LNCAP (cell line): ENCODE measurements at regions not wholly inside any gene's neighbourhood (a gene's known extent, or its start where the extent isn't known, plus 50 kb on each side); places are given as distances from the start of the nearest gene placed in this dataset.

Experiments
- TF ChIP-seq, protein P1 (sequence below): fragments of 450-650 bp; IDR thresholded peaks from 2 replicates; pipeline ENCODE4 v1.5.1; 2017; ENCODE audit warnings: mild to moderate bottlenecking

- TF ChIP-seq, protein P1, sequence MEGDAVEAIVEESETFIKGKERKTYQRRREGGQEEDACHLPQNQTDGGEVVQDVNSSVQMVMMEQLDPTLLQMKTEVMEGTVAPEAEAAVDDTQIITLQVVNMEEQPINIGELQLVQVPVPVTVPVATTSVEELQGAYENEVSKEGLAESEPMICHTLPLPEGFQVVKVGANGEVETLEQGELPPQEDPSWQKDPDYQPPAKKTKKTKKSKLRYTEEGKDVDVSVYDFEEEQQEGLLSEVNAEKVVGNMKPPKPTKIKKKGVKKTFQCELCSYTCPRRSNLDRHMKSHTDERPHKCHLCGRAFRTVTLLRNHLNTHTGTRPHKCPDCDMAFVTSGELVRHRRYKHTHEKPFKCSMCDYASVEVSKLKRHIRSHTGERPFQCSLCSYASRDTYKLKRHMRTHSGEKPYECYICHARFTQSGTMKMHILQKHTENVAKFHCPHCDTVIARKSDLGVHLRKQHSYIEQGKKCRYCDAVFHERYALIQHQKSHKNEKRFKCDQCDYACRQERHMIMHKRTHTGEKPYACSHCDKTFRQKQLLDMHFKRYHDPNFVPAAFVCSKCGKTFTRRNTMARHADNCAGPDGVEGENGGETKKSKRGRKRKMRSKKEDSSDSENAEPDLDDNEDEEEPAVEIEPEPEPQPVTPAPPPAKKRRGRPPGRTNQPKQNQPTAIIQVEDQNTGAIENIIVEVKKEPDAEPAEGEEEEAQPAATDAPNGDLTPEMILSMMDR: no peak
Measured at GRCh38 chr10:78934532-78934898, 134.3 kb upstream of the ZMIZ1 start.

DNA sequence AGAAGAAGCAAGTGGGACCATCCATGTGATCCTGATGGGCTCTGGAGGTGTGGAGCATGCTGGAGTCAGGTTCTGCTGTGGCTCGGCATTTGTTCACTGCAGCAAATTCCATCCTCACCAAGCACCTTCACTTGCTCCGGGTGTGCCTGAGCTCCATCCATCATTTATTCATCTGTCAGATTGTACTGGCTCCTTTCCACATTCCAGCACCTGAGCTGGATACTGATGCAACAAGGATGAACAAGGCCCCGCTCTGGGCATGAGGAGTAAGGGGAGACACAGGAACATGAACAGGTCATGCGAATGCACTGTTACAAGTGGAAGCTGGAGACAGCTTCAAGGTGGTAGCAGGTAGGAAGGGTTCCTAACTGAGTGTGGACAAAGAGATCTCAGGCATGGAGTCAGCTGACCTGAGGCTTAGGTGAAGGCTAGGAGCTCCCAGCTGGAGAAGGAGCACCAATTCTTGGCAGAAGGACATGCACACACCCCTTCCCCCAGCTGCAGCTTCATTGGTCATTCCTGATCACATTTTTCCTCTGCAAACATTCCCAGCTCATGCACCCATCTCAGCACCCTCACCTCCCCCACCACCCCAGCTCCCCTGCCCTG is 133.7 kb upstream of the ZMIZ1 start:
- TF ChIP-seq, protein P1: no peak

GRCh38 chr10:78935697-78936407 is 132.9 kb upstream of the ZMIZ1 start:
- TF ChIP-seq, protein P1: no peak

GRCh38 chr10:78936412-78937342 is 132.1 kb upstream of the ZMIZ1 start:
- TF ChIP-seq, protein P1: no peak

- TF ChIP-seq, protein P1: no peak
Measured at GRCh38 chr10:78937393-78937792, 131.4 kb upstream of the ZMIZ1 start.

DNA sequence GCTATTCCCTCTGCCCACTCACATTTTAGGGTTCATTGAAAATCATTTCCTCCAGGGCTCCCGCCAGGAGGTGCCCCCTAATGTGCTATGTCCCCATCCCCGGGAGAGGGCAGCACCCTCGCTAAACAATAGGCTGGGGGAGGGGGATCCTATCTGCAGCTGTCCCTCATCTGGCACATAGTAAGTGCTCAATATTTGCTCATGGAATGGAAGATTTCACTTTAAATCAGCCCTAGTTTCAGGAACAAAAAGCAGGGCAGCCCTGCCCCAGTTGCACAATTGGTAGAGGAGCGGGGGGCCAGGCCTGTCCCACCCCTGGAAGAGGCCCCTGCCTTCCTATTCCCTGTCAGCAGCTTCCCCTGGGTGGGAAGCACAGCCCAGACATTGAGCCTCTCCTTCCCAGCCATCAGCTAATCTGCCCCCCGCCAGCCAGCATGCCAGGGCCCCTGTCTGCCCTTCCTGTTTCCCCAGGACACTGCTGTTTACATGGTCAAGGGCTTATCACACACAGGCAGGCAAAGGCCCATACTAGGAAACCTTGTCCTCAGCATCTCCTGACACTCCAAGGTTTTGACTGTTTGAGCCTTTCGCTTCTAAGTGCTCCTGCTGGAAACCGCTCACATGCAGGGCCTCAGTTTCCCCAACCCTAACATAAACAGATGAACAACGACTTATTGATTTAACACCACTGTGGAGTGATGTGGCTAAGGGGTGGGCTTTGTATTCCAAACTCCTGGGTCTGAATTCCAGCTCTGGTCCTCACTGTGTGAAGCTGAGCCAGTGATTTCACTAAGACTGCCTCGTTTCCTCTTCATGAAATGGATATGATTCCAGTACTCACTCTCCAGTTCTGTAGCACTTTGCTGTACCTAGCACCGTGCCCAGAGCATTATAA is 130.7 kb upstream of the ZMIZ1 start:
- TF ChIP-seq, protein P1: no peak
